Testis (tissue), 2 donors: ENCODE measurements at regions not wholly inside any gene's neighbourhood (a gene's known extent, or its start where the extent isn't known, plus 50 kb on each side); places are given as distances from the start of the nearest gene placed in this dataset.

Experiments
- POLR2A ChIP-seq: fragments of 450-650 bp; IDR thresholded peaks from one replicate; pipeline ENCODE4 v1.6.1; 2017; ENCODE audit warnings: antibody characterized with exemption, mild to moderate bottlenecking, moderate library complexity
- TF ChIP-seq, protein P1 (sequence below), 3 experiments: fragments of 450-650 bp in 2 of 3; fragments of 200-600 bp in 1 of 3; sonication (generic) in 1 of 3; IDR thresholded peaks; one replicate each; pipeline ENCODE4 v1.5.1; 2016 to 2019; ENCODE audit warnings: antibody characterized with exemption in 3 of 3, mild to moderate bottlenecking in 2 of 3, moderate library complexity in 1 of 3

DNA sequence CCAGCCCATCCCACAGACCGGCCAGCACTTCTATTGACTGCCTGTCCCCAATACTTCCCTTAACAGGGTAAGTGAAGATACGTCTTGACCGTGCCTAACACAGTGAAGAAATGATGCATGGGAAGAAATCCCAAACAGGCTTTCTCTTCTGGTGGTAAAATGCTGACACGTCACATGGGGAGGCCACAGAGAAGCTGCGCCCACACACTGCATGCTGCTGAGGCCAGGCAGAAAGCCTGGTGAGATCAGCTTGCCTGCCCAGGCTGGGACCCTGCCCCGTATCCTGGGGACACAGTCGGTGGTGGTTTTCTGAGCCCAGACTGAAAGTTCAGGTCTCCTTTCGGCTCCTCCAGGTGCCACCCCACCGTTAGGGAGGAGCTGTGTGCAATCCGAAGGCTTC lies 356.3 kb upstream of the MGMT start:
- TF ChIP-seq, protein P1, sequence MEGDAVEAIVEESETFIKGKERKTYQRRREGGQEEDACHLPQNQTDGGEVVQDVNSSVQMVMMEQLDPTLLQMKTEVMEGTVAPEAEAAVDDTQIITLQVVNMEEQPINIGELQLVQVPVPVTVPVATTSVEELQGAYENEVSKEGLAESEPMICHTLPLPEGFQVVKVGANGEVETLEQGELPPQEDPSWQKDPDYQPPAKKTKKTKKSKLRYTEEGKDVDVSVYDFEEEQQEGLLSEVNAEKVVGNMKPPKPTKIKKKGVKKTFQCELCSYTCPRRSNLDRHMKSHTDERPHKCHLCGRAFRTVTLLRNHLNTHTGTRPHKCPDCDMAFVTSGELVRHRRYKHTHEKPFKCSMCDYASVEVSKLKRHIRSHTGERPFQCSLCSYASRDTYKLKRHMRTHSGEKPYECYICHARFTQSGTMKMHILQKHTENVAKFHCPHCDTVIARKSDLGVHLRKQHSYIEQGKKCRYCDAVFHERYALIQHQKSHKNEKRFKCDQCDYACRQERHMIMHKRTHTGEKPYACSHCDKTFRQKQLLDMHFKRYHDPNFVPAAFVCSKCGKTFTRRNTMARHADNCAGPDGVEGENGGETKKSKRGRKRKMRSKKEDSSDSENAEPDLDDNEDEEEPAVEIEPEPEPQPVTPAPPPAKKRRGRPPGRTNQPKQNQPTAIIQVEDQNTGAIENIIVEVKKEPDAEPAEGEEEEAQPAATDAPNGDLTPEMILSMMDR (IDR thresholded peaks at IDR 0.05) = no peak
- TF ChIP-seq POLR2A = no peak
